OCI-LY7 (cell line): ENCODE measurements at regions not wholly inside any gene's neighbourhood (a gene's known extent, or its start where the extent isn't known, plus 50 kb on each side); places are given as distances from the start of the nearest gene placed in this dataset.

Source experiments
- BruUV-seq: library from RNA; stranded (reverse); fragments of 400-500 nt; replicated peaks from 2 replicates; lab custom pipeline; 2021; lab: Mats Ljungman, UMichigan
- CTCF ChIA-PET: fragments of 300-600 bp; sonication (Branson Sonifier 250); formaldehyde crosslinking; loops from one replicate; lab custom pipeline; 2022; ENCODE audit warnings: antibody characterized with exemption; ENCODE audit not compliant: unreplicated experiment; lab: Charles Lee
- POLR2A ChIA-PET: fragments of 300-600 bp; sonication (Branson Sonifier 250); formaldehyde crosslinking; loops from one replicate; lab custom pipeline; 2022; ENCODE audit warnings: antibody characterized with exemption; lab: Charles Lee
- DNase-seq: peaks from one replicate; pipeline ENCODE4 v3.0.0-alpha.2; 2015; ENCODE audit warnings: low spot score
- H2AFZ ChIP-seq: fragments of 200-600 bp; sonication (generic), shearing (Covaris generic); 2 replicates; pipeline ENCODE4 v1.6.1; 2014; ENCODE audit warnings: mild to moderate bottlenecking, antibody characterized with exemption, low read length, moderate library complexity
- H3K27ac ChIP-seq: fragments of 200-600 bp; sonication (generic); 2 replicates; pipeline ENCODE4 v1.5.1; 2014; ENCODE audit warnings: mixed run types, low read depth, mild to moderate bottlenecking, moderate library complexity, low read length, inconsistent platforms; ENCODE audit not compliant: poor library complexity, severe bottlenecking
- H3K36me3 ChIP-seq: fragments of 200-600 bp; sonication (generic); 2 replicates; pipeline ENCODE4 v1.6.1; 2014; ENCODE audit warnings: mild to moderate bottlenecking, antibody characterized with exemption, low read length, moderate library complexity, mixed read lengths; ENCODE audit not compliant: insufficient read depth
- H3K4me1 ChIP-seq: fragments of 200-600 bp; sonication (generic); 2 replicates; pipeline ENCODE4 v1.5.1; 2014; ENCODE audit warnings: mild to moderate bottlenecking, low read length; ENCODE audit not compliant: insufficient read depth, poor library complexity, severe bottlenecking
- H3K4me2 ChIP-seq: fragments of 200-600 bp; sonication (generic); 2 replicates; pipeline ENCODE4 v1.6.1; 2014; ENCODE audit warnings: mild to moderate bottlenecking, low read length
- H3K4me3 ChIP-seq: fragments of 200-600 bp; sonication (generic); 2 replicates; pipeline ENCODE4 v1.5.1; 2014; ENCODE audit warnings: mild to moderate bottlenecking, low read depth, low read length; ENCODE audit not compliant: poor library complexity, severe bottlenecking
- H3K79me2 ChIP-seq: fragments of 200-600 bp; sonication (generic); 2 replicates; pipeline ENCODE4 v1.6.1; 2016; ENCODE audit warnings: low read depth, mild to moderate bottlenecking, low read length, moderate library complexity, mixed read lengths; ENCODE audit not compliant: insufficient read depth
- H3K9me2 ChIP-seq: fragments of 200-600 bp; sonication (generic); 2 replicates; pipeline ENCODE4 v1.6.1; 2016; ENCODE audit warnings: mild to moderate bottlenecking, low read length, mixed read lengths; ENCODE audit not compliant: insufficient read depth
- H3K9me3 ChIP-seq: fragments of 200-600 bp; sonication (generic); 2 replicates; pipeline ENCODE4 v1.6.1; 2014; ENCODE audit warnings: mild to moderate bottlenecking, mixed run types, low read length, mixed read lengths
- H4K20me1 ChIP-seq: fragments of 200-600 bp; sonication (generic); 2 replicates; pipeline ENCODE4 v1.6.1; 2014; ENCODE audit warnings: mild to moderate bottlenecking, antibody characterized with exemption, low read length, moderate library complexity, mixed read lengths; ENCODE audit not compliant: insufficient read depth
- EZH2phosphoT487 ChIP-seq: fragments of 200-600 bp; sonication (generic); IDR thresholded peaks from 2 replicates; pipeline ENCODE4 v1.6.1; 2018; ENCODE audit warnings: low read depth, borderline replicate concordance, mild to moderate bottlenecking, mixed run types, antibody characterized with exemption, low read length, moderate library complexity, mixed read lengths
- intact Hi-C: fragments of 100-400 bp; cut with micrococcal nuclease; formaldehyde crosslinking; loops from one replicate; pipeline ENCODE4 v1.10.0; 2022; ENCODE audit not compliant: unreplicated experiment
- TF ChIP-seq, protein P1 (sequence below): fragments of 200-600 bp; sonication (generic); conservative IDR thresholded peaks from 2 replicates; pipeline ENCODE4 v1.5.1; 2014; ENCODE audit warnings: mild to moderate bottlenecking, antibody characterized with exemption, low read length, moderate library complexity, mixed read lengths

DNA sequence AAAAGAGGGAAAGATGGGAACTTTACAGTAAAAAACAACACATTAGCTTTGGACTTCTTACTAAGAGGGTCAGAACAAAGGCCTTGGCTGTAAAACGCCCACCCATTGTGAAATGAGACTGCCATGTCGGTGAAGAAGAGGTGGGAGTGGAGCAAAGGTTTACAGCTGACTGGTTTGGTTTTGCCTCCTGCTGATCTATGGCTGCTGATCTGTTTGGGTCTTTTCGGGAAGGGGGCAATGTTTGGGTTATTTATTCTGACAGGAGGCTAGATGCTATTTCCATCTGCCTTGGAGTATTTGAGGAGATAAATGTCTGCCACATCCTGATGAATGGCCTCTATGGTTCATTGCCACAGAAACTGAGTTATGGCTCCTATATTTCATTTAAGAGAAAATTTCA lies 408.7 kb downstream of the TLE4 start:
- Histone ChIP-seq H3K27ac (no peak overlapping the region), H2AFZ (no peak overlapping the region), H3K36me3 (no peaks in the 10 kb centered on the region), H3K4me1 (no peaks in the 10 kb centered on the region), H3K4me3 (no peak overlapping the region), H3K9me3 (no peaks in the 10 kb centered on the region), H3K4me2 (no peak overlapping the region), H3K79me2 (no peaks in the 10 kb centered on the region), H4K20me1 (no peaks in the 10 kb centered on the region), H3K9me2 (no peaks in the 10 kb centered on the region)
- BruUV-seq, result no TSS peak
- intact Hi-C loops, result no loop called here
- no peak for DNase-seq
- no peak for TF ChIP-seq EZH2phosphoT487
- TF ChIP-seq, protein P1, sequence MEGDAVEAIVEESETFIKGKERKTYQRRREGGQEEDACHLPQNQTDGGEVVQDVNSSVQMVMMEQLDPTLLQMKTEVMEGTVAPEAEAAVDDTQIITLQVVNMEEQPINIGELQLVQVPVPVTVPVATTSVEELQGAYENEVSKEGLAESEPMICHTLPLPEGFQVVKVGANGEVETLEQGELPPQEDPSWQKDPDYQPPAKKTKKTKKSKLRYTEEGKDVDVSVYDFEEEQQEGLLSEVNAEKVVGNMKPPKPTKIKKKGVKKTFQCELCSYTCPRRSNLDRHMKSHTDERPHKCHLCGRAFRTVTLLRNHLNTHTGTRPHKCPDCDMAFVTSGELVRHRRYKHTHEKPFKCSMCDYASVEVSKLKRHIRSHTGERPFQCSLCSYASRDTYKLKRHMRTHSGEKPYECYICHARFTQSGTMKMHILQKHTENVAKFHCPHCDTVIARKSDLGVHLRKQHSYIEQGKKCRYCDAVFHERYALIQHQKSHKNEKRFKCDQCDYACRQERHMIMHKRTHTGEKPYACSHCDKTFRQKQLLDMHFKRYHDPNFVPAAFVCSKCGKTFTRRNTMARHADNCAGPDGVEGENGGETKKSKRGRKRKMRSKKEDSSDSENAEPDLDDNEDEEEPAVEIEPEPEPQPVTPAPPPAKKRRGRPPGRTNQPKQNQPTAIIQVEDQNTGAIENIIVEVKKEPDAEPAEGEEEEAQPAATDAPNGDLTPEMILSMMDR, result no peak
- POLR2A ChIA-PET, result no interaction called here
- CTCF ChIA-PET, result no interaction called here

- Histone ChIP-seq H3K27ac (no peak overlapping the region), H3K4me2 (no peak overlapping the region), H3K4me1 (no peaks in the 10 kb centered on the region), H3K36me3 (no peaks in the 10 kb centered on the region), H4K20me1 (no peaks in the 10 kb centered on the region), H2AFZ (no peak overlapping the region), H3K9me2 (no peaks in the 10 kb centered on the region), H3K79me2 (no peaks in the 10 kb centered on the region), H3K9me3 (no peaks in the 10 kb centered on the region), H3K4me3 (no peak overlapping the region)
- no peak for DNase-seq
- BruUV-seq, result no TSS peak
- CTCF ChIA-PET, result no interaction called here
- POLR2A ChIA-PET, result no interaction called here
- TF ChIP-seq, protein P1, result no peak
- TF ChIP-seq EZH2phosphoT487, result no peak
- intact Hi-C loops, result no loop called here
Measured at GRCh38 chr9:79977510-79978197, 405.9 kb downstream of the TLE4 start.

- ChIA-PET CTCF (no interaction called here), POLR2A (interaction anchor here (0.7 kb wide), 1 partner anchor 160 kb away, joined by 3 read pairs; no protein-coding TSS in a partner anchor)
- H3K9me3 ChIP-seq, result no peaks in the 10 kb centered on the region
- DNase-seq, result no peak
- no peak for TF ChIP-seq EZH2phosphoT487
- TF ChIP-seq, protein P1, result no peak
- no peaks in the 10 kb centered on the region for H3K36me3 ChIP-seq
- no peaks in the 10 kb centered on the region for H4K20me1 ChIP-seq
- no peaks in the 10 kb centered on the region for H3K79me2 ChIP-seq
- H3K4me2 ChIP-seq, result no peak overlapping the region
- H3K4me3 ChIP-seq, result no peak overlapping the region
- BruUV-seq, result no TSS peak
- intact Hi-C loops, result no loop called here
- H3K27ac ChIP-seq, result no peak overlapping the region
- no peaks in the 10 kb centered on the region for H3K4me1 ChIP-seq
- no peaks in the 10 kb centered on the region for H3K9me2 ChIP-seq
- no peak overlapping the region for H2AFZ ChIP-seq
Measured at GRCh38 chr9:79977074-79977435, 405.3 kb downstream of the TLE4 start.
